NOMO-1 (cell line): ENCODE measurements at regions not wholly inside any gene's neighbourhood (a gene's known extent, or its start where the extent isn't known, plus 50 kb on each side); places are given as distances from the start of the nearest gene placed in this dataset.

ENCODE experiments used
- DNase-seq, 2 experiments: peaks; one replicate each; lab custom pipeline; 2025; ENCODE audit not compliant: unreplicated experiment in 2 of 2; lab: John Stamatoyannopoulos, UW

DNA sequence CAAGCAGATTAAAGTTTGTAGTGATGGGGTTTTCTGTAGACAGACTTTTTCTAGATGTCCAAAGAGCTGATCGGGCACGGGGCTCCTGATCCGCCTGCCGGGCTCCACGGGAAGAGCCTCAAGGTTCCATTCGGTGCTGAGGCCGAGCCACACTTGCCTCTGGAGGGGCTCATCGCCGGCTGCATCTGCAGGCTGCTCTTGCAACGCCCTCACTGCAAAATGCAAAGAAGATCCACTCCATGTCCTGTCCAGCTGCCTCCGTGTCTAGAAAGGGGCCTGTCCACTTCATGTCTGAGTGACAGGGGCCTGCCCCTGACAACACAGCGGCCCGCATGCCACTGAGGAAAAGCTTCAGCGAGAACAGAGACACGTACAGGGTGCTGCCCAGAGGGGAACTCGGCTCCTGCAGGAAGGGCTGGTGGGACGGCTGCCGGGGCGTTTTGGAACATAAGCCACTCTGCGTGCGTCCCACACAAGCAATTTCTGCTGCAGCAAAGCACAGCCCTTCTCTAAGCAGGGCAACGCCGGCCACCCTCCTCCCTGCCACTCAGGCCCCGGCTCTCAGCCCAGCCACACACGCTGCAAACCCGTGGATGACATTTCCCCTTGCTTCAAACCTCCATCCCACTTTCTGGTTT lies 53.6 kb upstream of the CTDP1 start:
- DNase-seq, result no peak

DNA sequence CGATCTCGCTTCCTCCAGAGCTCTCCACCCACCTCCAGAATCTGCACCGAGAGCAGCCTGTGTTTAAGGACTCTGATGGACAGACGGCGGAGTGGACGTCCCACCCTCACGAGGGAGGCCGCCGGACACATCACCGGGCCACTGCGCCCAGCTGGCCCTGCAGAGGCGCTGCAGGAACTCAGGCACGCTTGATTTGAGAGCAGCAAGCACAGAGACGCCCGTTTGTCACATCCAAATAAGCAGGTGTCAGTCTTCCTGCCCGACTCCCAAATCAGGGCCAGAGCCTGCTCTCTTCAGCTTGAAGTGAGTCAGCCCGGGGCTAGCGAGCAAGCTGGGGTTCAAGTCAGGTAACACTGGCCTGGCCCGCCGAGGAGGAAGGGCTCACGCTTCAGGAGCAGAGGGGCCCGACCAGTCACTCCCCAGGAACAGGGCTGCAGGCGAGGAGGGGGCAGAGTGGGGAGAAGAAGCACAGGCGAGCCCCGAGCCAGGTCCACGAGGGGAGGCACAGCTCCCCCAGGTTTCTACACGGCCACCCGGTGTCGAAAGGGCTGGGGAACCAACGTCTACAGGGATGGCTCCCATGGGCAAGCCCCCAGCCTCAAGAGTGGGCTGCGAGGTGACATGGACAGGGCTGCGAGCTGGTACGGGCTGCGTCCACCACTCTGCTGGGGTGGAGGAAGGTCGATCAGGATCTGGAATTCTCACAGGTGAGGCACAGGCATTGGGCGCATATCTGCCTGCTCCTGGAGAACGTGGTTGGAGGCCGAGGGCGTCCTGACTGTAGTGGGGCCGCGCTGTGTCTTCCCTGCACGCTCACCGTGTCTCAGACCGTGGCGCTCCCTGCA lies 52.5 kb upstream of the CTDP1 start:
- no peak for DNase-seq

DNA sequence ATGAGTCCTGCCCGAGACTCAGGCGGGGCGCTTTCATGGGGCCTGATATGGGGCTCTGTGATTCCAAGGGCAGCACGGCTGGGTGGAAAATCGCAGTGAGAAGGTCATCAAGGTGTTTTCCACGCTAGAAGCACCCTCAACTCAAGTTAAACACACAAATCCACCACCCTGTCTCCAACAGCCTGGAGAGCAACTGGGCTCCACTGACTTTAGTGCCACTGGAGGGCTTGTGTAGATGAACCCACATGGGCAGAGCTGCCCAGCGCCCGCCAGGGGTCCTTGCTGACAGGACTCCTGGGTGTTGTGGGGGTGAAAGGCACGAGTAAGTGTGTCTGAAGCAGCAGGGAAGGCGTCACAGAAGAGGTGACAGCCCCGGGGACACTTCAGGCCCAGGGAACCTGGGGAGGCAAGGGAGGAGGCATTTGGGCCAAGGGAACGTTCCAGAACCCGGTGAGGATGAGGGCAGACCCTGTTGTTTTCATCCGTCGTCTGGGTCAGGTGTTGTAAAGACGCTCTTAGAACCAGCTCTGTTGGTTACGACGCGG lies 51.8 kb upstream of the CTDP1 start:
- DNase-seq, result no peak

DNA sequence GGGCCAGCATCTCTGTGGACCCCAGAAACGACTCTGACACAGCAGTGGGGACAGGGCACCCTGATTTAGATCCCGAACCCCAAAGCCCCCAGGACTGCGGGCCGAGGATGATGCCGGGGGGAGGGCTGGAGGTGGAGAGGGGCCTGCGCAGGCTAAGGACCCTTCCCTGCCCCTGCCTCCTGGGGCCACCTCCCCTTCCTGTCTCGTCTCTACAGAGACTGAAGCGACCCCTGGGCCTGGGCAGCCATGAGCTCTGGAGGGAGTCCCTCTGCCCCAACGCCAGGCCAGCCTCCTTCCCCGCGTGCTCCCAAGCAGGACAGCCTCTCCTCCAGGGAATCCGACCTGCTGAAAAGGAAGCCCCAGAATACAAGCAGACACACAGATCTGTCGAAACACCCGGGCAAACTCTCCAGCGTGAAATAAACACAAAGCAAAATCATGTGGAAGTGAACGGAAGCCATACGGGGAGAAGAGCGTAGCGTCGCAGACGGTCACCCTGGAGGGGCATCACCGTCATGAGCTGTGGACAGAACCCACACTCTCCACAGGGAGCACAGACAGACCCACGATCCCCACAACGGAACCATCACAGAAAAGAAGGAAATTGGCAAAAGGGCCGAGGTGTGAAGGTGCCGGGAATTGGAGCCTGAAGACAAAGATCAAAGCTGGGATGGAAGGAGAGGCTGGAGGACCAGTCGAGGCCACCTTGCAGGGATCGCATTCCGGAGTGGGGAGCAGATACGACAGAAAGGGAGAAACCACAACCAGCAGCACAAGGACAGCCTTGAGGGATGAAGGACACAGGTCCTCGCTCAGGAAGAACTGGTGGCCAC lies 51.0 kb upstream of the CTDP1 start:
- no peak for DNase-seq

DNA sequence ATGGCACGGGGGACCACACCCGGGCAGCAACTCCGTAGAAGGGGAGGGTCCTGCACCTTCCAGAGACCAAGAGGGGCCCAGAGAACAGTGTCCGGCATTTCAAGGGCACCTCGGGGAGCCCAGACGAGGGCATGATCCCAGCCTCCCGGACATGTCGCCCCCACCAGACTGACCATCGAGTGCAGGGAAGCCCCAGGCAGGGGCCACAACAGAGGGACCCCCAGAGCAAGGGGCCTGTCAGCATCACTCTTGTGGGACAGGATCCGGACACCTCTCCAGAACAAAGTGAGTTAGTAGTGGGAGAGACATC lies 50.4 kb upstream of the CTDP1 start:
- DNase-seq, result no peak

DNA sequence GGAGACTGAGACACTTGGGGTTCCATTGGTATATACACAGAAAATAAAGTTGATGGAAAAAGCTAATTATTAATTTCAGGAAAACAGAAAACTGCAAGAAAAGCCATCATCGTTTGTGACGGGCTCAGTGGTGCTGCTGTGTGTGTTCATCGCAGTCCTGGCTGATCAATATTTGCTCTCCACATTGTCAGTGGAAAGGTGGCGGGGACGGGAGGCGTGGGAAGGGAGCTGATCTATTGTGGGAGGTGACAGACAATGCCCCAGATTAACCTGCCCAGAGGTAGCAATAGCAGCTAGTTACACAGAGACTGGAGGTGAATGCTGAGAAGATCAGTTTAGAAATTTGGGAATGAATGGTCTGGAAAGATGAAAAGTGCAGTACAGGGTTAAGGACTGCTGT lies 50.0 kb upstream of the CTDP1 start:
- DNase-seq, result no peak
